ENCODE measurements at regions not wholly inside any gene's neighbourhood (a gene's known extent, or its start where the extent isn't known, plus 50 kb on each side); places are given as distances from the start of the nearest gene placed in this dataset.

DNA sequence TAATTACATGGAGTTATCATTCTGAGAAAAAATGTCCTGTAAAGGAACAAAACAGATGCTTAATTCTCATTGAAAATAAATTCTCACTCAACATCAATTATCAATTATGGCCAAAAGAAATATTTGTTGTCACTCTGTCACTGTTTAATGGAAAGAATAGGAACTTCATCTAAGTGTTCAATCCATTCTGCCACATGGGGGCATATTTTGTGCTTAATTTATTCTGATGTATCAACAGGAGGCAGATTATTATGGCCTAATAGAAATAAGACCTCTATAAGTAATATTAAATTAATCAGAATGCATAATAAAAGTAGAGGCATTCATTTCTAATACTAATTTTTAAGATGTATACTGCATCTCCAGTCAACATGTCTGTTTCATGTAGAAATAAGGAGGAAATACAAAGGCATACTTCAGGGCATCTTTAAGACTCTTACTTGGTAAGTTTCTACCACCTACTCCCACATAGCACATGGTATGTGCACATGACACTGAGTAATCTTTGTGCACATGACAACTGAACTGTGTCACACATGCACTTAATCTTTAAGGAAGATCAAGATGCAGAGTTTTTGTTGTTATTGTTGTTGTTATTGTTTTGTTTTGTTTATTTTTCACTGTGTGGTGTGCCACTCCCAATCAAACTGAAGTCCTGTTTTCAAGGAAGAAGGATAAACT is 420.4 kb upstream of the SEMA3A start:
- no peaks in the 10 kb centered on the region for H3K27me3 ChIP-seq
- DNase-seq (no peak), ATAC-seq (no peak)
- H3K36me3 ChIP-seq = no peaks in the 10 kb centered on the region
- intact Hi-C loops (cut with DNase I) = no loop called here
- no peak overlapping the region for H3K27ac ChIP-seq
- H3K4me3 ChIP-seq = no peak overlapping the region
- no peaks in the 10 kb centered on the region for H3K9me3 ChIP-seq
- TF ChIP-seq, protein P1, sequence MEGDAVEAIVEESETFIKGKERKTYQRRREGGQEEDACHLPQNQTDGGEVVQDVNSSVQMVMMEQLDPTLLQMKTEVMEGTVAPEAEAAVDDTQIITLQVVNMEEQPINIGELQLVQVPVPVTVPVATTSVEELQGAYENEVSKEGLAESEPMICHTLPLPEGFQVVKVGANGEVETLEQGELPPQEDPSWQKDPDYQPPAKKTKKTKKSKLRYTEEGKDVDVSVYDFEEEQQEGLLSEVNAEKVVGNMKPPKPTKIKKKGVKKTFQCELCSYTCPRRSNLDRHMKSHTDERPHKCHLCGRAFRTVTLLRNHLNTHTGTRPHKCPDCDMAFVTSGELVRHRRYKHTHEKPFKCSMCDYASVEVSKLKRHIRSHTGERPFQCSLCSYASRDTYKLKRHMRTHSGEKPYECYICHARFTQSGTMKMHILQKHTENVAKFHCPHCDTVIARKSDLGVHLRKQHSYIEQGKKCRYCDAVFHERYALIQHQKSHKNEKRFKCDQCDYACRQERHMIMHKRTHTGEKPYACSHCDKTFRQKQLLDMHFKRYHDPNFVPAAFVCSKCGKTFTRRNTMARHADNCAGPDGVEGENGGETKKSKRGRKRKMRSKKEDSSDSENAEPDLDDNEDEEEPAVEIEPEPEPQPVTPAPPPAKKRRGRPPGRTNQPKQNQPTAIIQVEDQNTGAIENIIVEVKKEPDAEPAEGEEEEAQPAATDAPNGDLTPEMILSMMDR (IDR thresholded peaks at IDR 0.05) = no peak
- no peaks in the 10 kb centered on the region for H3K4me1 ChIP-seq

DNA sequence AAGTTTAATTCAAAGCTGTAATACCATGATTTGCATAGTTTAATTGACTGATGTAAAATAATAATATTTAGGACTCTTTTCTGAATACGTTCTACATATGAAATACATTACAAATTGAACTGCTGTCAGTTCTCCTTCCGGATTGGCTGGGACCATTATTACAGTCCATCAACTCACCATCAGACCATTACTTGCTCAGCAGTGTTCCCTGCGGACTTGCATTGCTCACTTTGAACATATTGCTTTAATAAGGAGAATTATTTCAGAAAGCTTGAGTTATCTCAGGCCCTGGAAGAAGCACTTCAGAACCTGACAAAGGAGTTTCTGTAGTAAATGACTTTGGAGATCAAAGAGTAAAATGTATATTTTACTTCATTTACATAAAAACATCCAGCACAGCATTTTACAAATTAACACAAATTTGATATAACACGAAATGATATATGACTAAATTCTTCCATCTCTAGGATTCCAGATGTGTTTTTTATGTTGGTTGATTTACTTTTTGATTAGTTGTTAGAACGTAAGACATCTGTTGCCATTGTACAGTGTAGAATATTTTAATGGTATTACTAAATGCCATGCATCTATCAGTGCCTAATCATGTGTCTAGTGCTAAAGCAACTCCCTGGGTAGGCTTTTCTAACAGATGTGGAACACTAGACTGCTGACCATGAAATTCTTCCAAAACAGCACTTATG is 418.5 kb upstream of the SEMA3A start:
- DNase-seq (peak in 2 of 4 donors; percentile 65 to 71), ATAC-seq (no peak)
- Histone ChIP-seq H3K9me3 (no peaks in the 10 kb centered on the region), H3K36me3 (no peaks in the 10 kb centered on the region), H3K27ac (no peak overlapping the region), H3K4me1 (no peaks in the 10 kb centered on the region), H3K27me3 (no peaks in the 10 kb centered on the region), H3K4me3 (no peak overlapping the region)
- TF ChIP-seq, protein P1 (IDR thresholded peaks at IDR 0.05) = no peak
- intact Hi-C loops (cut with DNase I) = no loop called here

DNA sequence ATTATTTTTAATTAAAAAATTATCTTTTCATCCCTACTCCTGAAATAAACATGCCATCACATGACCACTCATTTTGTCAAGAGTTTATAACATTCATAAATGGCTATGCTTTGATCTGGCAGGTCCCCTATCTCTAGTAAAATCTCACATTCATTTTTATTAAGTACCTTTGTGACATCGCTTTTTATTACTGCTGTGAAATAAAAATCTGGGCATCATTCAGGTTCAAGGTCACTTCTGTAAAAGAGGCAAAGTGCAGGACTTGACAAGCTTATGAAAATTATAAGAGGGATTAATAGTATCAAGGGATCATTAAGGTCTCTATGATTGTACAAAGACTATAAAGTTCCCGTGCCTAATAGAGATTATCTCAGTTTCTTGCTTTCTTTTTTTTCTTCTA is 416.8 kb upstream of the SEMA3A start:
- Histone ChIP-seq H3K4me3 (no peak overlapping the region), H3K27ac (no peak overlapping the region), H3K36me3 (no peaks in the 10 kb centered on the region), H3K9me3 (no peaks in the 10 kb centered on the region), H3K4me1 (no peaks in the 10 kb centered on the region), H3K27me3 (no peaks in the 10 kb centered on the region)
- intact Hi-C loops (cut with DNase I) = no loop called here
- TF ChIP-seq, protein P1 (IDR thresholded peaks at IDR 0.05) = no peak
- ATAC-seq (no peak), DNase-seq (no peak)

DNA sequence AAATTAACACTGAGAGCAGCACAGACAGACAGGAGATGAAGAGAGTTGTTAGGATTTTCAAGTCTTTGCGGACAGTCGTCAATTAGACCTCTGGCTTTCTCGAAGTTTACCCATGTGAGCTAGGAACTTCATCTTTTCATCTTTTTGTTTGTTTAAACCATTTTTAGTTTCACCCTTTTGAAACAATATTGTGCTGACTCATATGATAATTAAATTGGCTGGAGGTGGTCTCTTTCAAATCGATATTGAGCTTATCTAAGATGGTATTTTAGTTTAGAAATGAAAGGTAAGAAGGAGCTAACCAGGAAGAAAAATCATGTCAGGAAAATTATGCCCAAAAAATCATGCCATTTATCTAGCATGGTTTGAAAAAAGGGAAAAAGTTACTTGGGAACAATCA is 415.8 kb upstream of the SEMA3A start:
- Histone ChIP-seq H3K9me3 (no peaks in the 10 kb centered on the region), H3K4me3 (no peak overlapping the region), H3K27ac (no peak overlapping the region), H3K36me3 (no peaks in the 10 kb centered on the region), H3K4me1 (no peaks in the 10 kb centered on the region), H3K27me3 (no peaks in the 10 kb centered on the region)
- ATAC-seq (no peak), DNase-seq (no peak)
- intact Hi-C loops (cut with DNase I) = no loop called here
- TF ChIP-seq, protein P1 (IDR thresholded peaks at IDR 0.05) = no peak

DNA sequence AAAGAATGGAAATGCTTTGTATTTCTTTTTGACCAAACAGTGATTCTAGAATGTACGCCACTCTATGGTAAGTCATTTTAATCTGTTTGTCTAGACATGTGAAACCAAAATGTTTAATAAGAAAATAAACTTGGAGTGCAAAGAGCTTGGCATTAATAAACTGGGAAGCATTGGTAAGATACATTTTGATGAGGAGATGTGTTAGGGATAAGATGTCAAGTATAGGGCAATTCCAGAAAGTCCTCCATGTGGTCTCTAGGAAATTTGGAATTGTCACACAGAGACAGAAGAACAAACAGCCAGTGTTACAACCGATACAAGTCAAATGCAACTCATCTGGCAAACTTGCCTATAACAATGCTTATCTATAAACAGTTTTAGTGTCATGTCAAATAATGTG is 410.7 kb upstream of the SEMA3A start:
- ATAC-seq = no peak
- no peak for DNase-seq
- no peak overlapping the region for H3K4me3 ChIP-seq
- peaks cover 0 to 13% of the 10 kb centered on the region in 2 donors for H3K9me3 ChIP-seq
- H3K27me3 ChIP-seq = no peaks in the 10 kb centered on the region
- intact Hi-C loops (cut with DNase I) = no loop called here
- H3K36me3 ChIP-seq = no peaks in the 10 kb centered on the region
- H3K27ac ChIP-seq = no peak overlapping the region
- H3K4me1 ChIP-seq = no peaks in the 10 kb centered on the region
- TF ChIP-seq, protein P1 (IDR thresholded peaks at IDR 0.05) = no peak
